PFSK-1 (cell line): ENCODE measurements at regions not wholly inside any gene's neighbourhood (a gene's known extent, or its start where the extent isn't known, plus 50 kb on each side); places are given as distances from the start of the nearest gene placed in this dataset.

Experiments
- FOXP2 ChIP-seq: optimal IDR thresholded peaks from 2 replicates; pipeline ENCODE3; 2011; ENCODE audit warnings: borderline replicate concordance, control low read depth, inconsistent platforms; ENCODE audit not compliant: insufficient read depth; ENCODE audit errors: extremely low read length, extremely low read depth
- POLR2AphosphoS5 ChIP-seq: IDR thresholded peaks from 2 replicates; pipeline ENCODE4 v1.6.1; 2012; ENCODE audit warnings: low read depth, mild to moderate bottlenecking, control low read depth, low read length, moderate library complexity
- REST ChIP-seq, 2 experiments: IDR thresholded peaks; 2 replicates each; pipeline versions ENCODE4 v1.6.1 to v1.8.0; 2011 to 2012; ENCODE audit warnings: low read depth in 2 of 2, low read length in 2 of 2, control low read depth in 1 of 2, inconsistent platforms in 1 of 2, mild to moderate bottlenecking in 1 of 2, moderate library complexity in 1 of 2; ENCODE audit not compliant: insufficient read depth in 1 of 2
- SIN3A ChIP-seq: IDR thresholded peaks from 2 replicates; pipeline ENCODE4 v1.6.1; 2012; ENCODE audit warnings: mild to moderate bottlenecking, low read length, moderate library complexity, borderline replicate concordance; ENCODE audit not compliant: insufficient read depth
- TAF1 ChIP-seq: IDR thresholded peaks from 2 replicates; pipeline ENCODE4 v1.6.1; 2012; ENCODE audit warnings: low read length, control low read depth, borderline replicate concordance; ENCODE audit not compliant: insufficient read depth

- no peak for TF ChIP-seq POLR2AphosphoS5
- TF ChIP-seq TAF1 = no peak
- TF ChIP-seq REST (IDR thresholded peaks at IDR 0.05; ENCODE audit: insufficient read depth in 1 of 2, low read depth in 2 of 2, low read length in 2 of 2) = no peak
- TF ChIP-seq SIN3A = no peak
- no peak for TF ChIP-seq FOXP2
Measured at GRCh38 chr7:119826547-119826946, 446.4 kb upstream of the KCND2 start.
